ENCODE measurements at regions not wholly inside any gene's neighbourhood (a gene's known extent, or its start where the extent isn't known, plus 50 kb on each side); places are given as distances from the start of the nearest gene placed in this dataset.

DNA sequence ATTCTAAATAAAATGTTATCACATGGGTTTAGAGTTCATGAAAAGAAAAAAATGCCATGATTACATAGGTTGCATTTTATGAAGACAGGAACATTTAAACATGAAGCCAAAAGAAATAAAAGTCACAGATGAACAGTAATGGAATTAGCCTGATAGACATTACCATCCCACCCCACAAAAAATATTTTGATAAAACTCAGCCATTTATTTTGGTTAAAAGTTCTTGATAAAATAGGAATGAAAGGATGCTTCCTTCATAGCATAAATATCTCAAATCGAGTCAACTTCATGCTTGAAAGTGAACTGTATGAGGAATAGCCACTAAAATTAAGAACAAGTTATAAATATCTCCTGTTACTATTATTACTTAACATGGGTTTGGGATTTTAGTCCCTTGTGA lies 101.9 kb upstream of the TMC3 start:
- WGBS, 10 experiments, result 0 to 100% (median 91%) methylated on average over 1 of the region's 1 CpG; no CpG with 5 or more reads in 1 of the 10 experiments
- in situ Hi-C loops (cut with MboI; ENCODE audit: low pct_unique_long_range_greater_than_20kb in 2 of 9, low sequenced_read_pairs in 9 of 9, unreplicated experiment in 9 of 9), result loop anchor here in 1 of 9 experiments (25.0 kb wide), 2 partner anchors 311 to 461 kb away; no protein-coding TSS in a partner anchor
- Histone ChIP-seq H3K4me3 (no peak overlapping the region), H3K27ac (no peak overlapping the region), H3K4me1 (replicated peaks in 1 of 2) (peaks cover 5 to 6% of the 10 kb centered on the region in 2 donors)
- ATAC-seq (replicated peaks in 6 of 8), result no peak

DNA sequence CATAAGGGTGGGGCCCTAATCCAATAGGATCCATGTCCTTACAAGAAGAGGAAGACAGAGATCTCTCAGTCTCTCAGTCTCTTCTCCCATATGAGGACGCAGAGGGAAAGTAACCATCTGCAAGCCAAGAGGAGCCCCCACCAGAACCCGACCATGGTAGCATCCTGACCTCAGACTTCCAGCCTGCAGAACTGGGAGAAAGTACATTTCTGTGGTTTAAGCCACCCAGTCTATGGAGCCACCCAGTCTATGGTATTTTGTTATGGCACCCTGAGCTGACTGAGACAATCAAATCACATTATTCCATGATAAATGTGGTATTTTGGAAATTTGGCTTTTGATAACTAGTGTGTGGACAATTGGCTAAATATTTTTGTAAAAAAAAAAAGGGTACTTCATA lies 101.5 kb upstream of the TMC3 start:
- Histone ChIP-seq H3K4me3 (no peak overlapping the region), H3K27ac (no peak overlapping the region), H3K4me1 (replicated peaks in 1 of 2) (peaks cover 3% of the 10 kb centered on the region in 2 donors)
- no peak for ATAC-seq (replicated peaks in 6 of 8)
- 20 to 100% (median 80%) methylated on average over 1 to 2 of the region's 2 CpGs; no CpG with 5 or more reads in 3 of the 10 experiments for WGBS, 10 experiments
- in situ Hi-C loops (cut with MboI; ENCODE audit: low pct_unique_long_range_greater_than_20kb in 2 of 9, low sequenced_read_pairs in 9 of 9, unreplicated experiment in 9 of 9), result loop anchor here in 1 of 9 experiments (25.0 kb wide), 2 partner anchors 312 to 462 kb away; no protein-coding TSS in a partner anchor

DNA sequence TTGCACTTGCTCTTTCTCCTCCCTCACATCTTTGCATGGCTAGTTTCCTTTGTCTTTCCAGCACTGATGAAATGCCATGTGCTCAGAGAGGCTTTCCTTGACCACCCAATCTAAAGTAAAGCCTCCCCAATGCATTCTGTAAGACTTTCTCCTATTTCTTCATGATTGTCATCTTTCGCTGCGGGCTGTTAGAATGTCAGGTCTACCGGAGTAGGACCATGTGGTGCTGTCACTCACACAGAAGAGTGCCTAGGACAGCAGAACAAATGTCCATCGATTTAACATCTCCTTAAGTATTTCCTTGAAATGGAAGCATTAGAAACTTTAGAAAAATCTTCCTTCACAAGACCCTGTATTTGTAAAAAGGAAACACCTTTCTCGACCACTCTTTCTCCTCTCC lies 99.9 kb upstream of the TMC3 start:
- Histone ChIP-seq H3K4me1 (replicated peaks in 1 of 2) (peaks cover 3% of the 10 kb centered on the region in 2 donors), H3K4me3 (no peak overlapping the region), H3K27ac (no peak overlapping the region)
- in situ Hi-C loops (cut with MboI; ENCODE audit: low pct_unique_long_range_greater_than_20kb in 2 of 9, low sequenced_read_pairs in 9 of 9, unreplicated experiment in 9 of 9), result no loop called here
- WGBS, 10 experiments, result 59 to 100% (median 81%) methylated on average over 1 to 5 of the region's 5 CpGs; no CpG with 5 or more reads in 2 of the 10 experiments
- no peak for ATAC-seq (replicated peaks in 6 of 8)

DNA sequence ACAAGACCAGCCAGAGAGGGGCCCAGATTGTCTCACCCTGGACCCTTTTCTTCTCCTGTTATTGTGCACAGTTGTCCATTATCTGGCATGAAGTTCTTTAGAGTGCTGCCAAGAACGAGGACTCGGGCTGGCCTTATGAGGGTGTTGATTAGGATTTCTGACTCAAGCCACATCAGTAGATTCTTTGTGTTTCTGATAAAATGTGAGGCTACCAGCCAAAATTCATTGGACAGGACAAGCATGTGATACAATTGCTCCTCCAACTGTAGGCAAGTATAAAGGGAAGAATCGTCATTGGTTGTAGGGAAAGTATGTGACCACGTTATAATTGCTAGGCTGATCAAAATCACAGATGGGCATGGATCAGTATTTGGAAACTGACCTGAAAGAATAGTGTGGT lies 99.2 kb upstream of the TMC3 start:
- in situ Hi-C loops (cut with MboI; ENCODE audit: low pct_unique_long_range_greater_than_20kb in 2 of 9, low sequenced_read_pairs in 9 of 9, unreplicated experiment in 9 of 9), result no loop called here
- WGBS, 10 experiments, result 6 to 93% (median 81%) methylated on average over 3 to 4 of the region's 4 CpGs; no CpG with 5 or more reads in 3 of the 10 experiments
- H3K27ac ChIP-seq, result no peak overlapping the region
- ATAC-seq (replicated peaks in 6 of 8), result no peak
- H3K4me3 ChIP-seq, result no peak overlapping the region
- peaks cover 3% of the 10 kb centered on the region in 2 donors for H3K4me1 ChIP-seq (replicated peaks in 1 of 2)

DNA sequence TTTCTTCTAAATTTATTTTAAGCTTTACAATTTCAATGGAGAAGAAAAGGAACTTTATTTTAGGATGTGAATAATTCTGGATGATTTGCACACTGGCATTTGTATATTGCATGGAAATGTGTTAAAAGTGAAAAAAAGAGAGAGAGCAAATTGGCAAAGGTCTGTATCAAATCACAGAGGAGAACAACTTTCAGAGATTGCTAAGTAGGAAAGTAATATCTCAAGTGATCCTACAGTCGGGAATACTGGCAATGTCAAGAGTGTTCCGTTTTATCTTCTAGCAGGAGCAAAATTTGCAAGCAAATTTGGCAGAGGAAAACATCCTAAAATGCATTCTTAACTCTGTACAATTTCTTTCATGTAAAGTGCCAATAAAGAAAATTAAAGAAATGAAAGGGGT lies 97.1 kb upstream of the TMC3 start:
- 8 to 100% (median 77%) methylated on average over 1 to 2 of the region's 2 CpGs for WGBS, 10 experiments
- in situ Hi-C loops (cut with MboI; ENCODE audit: low pct_unique_long_range_greater_than_20kb in 2 of 9, low sequenced_read_pairs in 9 of 9, unreplicated experiment in 9 of 9), result no loop called here
- Histone ChIP-seq H3K4me3 (no peak overlapping the region), H3K27ac (no peak overlapping the region), H3K4me1 (replicated peaks in 1 of 2) (peaks cover 3% of the 10 kb centered on the region in 2 donors)
- no peak for ATAC-seq (replicated peaks in 6 of 8)

DNA sequence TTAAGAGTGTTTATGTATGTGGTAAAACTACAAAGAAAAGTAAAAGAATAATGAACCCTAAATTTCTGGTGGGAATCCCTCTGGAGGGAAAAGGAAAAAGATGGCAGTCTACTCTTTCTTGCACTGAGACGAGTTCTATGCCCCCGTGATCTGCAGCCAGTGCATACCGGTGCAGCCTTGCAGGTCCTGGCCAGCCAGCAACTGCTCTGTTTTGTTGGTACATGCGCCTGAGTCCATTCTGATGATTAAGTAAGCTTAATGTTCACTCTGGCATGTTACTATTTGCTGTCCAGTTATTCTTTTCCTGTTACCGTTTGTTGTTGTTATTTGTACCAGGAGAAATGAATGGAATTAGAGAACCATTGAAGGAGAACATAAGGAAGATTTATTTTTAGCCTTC lies 95.1 kb upstream of the TMC3 start:
- in situ Hi-C loops (cut with MboI; ENCODE audit: low pct_unique_long_range_greater_than_20kb in 2 of 9, low sequenced_read_pairs in 9 of 9, unreplicated experiment in 9 of 9), result no loop called here
- peaks cover 3% of the 10 kb centered on the region in 2 donors for H3K4me1 ChIP-seq (replicated peaks in 1 of 2)
- no peak overlapping the region for H3K4me3 ChIP-seq
- WGBS, 10 experiments, result 46 to 100% (median 79%) methylated on average over 1 to 5 of the region's 5 CpGs
- no peak for ATAC-seq (replicated peaks in 6 of 8)
- no peak overlapping the region for H3K27ac ChIP-seq

DNA sequence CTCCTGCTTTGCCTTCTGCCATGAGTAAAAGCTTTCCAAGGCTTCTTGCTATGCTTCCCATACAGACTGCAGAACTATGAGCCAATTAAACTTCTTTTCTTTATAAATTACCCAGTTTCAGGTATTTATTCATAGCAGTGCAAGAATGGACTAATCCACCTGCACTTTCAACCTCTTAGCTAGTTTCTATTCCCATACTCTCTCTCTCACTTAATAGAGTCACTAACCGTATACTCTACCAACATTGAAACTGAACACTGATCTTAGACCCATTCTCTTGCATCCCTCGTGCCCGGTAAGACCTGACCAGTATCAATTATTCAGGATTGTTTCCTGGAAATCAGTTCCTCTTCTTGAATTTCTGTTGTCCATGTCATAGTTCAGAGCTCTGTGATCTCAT lies 92.7 kb upstream of the TMC3 start:
- ATAC-seq (replicated peaks in 6 of 8), result no peak
- H3K27ac ChIP-seq, result no peak overlapping the region
- no peak overlapping the region for H3K4me3 ChIP-seq
- no peaks in the 10 kb centered on the region for H3K4me1 ChIP-seq (replicated peaks in 1 of 2)
- 17 to 89% (median 76%) methylated on average over 1 to 3 of the region's 3 CpGs for WGBS, 10 experiments
- in situ Hi-C loops (cut with MboI; ENCODE audit: low pct_unique_long_range_greater_than_20kb in 2 of 9, low sequenced_read_pairs in 9 of 9, unreplicated experiment in 9 of 9), result no loop called here

DNA sequence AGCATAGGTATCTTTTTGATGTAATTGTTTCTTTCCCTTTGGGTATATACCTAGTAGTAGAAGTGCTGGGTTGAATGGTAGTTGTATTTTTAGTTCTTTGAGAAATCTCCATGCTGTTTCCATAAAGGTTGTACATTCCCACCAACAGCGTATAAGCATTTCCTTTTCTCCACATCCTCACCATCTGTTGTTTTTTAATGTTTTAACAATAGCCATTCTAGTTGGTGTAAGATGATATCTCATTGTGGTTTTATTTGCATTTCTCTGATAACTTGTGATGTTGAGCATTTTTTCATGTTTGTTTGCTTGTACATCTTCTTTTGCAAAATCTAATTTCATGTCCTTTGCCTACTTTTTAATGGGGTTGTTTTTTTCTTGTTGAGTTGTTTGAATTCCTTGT lies 80.0 kb upstream of the TMC3 start:
- no peak overlapping the region for H3K27ac ChIP-seq
- WGBS, 10 experiments, result 0 to 100% (median 86%) methylated on average over 1 of the region's 1 CpG; no CpG with 5 or more reads in 1 of the 10 experiments
- peak in 3 of 8 experiments; percentile 48 to 90 (median 87) for ATAC-seq (replicated peaks in 6 of 8)
- no peaks in the 10 kb centered on the region for H3K4me1 ChIP-seq (replicated peaks in 1 of 2)
- in situ Hi-C loops (cut with MboI; ENCODE audit: low pct_unique_long_range_greater_than_20kb in 2 of 9, low sequenced_read_pairs in 9 of 9, unreplicated experiment in 9 of 9), result no loop called here
- H3K4me3 ChIP-seq, result no peak overlapping the region

DNA sequence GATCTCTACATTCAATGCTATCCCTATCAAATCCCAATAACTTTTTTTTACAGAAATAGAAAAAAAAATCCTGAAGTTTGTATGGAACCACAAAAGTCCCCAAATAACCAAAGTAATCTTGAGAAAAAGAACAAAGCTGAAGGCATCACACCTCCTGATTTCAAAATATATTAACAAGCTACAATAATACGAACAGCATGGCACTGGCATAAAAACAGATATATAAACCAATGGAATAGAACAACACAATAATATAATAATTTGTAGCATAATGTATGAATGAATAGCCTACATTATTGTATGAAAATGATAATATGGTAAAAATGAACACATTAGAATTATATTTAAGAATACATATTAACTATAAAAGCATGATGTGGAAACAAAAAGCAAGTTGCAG lies 76.7 kb upstream of the TMC3 start:
- 13 to 100% (median 85%) methylated on average over 1 of the region's 1 CpG for WGBS, 10 experiments
- Histone ChIP-seq H3K27ac (no peak overlapping the region), H3K4me3 (no peak overlapping the region), H3K4me1 (replicated peaks in 1 of 2) (no peaks in the 10 kb centered on the region)
- no peak for ATAC-seq (replicated peaks in 6 of 8)
- in situ Hi-C loops (cut with MboI; ENCODE audit: low pct_unique_long_range_greater_than_20kb in 2 of 9, low sequenced_read_pairs in 9 of 9, unreplicated experiment in 9 of 9), result no loop called here

DNA sequence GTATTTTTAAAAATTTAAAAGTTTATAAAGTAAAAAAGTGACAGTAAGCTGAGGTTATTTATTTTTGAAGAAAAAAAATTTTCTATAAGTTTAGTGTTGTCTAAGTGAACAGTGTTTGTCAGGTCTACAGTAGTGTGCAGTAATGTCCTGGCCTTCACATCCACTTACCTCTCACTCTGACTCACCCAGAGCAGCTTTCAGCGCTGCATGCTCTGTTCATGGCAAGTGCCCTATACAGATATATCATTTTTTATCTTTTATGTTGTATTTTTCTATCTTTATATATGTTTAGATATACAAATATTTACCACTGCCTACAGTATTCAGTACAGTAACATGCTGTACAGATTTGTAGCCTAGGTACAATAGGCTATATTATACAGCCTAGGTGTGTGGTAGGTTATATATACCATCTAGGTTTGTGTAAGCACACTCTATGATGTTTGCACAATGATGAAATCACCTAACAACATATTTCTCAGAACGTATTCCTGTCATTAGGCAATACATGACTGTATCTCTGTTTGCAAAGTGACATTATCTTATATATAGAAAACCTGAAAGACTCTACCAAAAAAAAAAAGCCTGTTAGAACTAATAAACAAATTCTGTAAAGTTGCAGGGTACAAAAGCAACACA lies 75.9 kb upstream of the TMC3 start:
- ATAC-seq (replicated peaks in 6 of 8), result no peak
- Histone ChIP-seq H3K4me1 (replicated peaks in 1 of 2) (no peaks in the 10 kb centered on the region), H3K4me3 (no peak overlapping the region), H3K27ac (no peak overlapping the region)
- 0 to 100% (median 61%) methylated on average over 1 to 2 of the region's 2 CpGs for WGBS, 10 experiments
- in situ Hi-C loops (cut with MboI; ENCODE audit: low pct_unique_long_range_greater_than_20kb in 2 of 9, low sequenced_read_pairs in 9 of 9, unreplicated experiment in 9 of 9), result no loop called here

DNA sequence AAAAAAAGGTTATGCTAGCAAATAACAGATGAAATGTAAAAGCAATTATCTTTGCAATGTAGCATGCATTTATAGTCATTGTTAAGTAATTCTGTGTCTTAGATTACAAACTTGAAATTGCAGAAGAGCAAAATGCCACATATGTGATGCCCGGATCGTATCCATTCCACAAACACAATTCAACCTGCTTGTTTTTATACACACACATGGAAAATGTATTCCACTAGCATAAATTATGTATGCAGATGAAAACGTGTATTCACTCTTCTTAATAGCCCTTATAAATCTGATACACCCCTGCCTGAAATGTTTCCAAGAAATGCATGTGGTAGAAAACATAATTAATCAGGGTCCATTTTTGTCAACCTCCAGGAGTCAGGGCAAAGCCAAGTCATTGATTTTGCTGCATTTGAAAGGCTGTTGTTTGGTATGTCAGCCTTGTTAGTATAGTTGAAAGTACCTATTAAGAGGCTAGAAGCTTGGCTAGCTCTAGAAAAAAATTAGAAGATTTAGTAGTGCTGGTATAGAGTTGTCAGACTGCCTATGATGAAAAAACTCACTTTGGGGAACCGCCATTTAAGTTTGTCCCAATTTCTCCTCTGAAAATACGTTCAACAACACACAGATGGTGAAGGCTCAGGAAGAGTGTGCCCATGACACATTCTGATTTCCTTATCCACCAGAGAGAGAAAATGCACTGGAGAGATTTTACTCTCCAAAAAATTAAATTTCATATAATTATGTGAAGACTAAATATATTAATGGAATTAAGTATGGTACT lies 69.2 kb upstream of the TMC3 start:
- ATAC-seq (replicated peaks in 6 of 8), result peak in 6 of 8 experiments; percentile 18 to 95 (median 55)
- Histone ChIP-seq H3K27ac (no peak overlapping the region), H3K4me3 (no peak overlapping the region), H3K4me1 (replicated peaks in 1 of 2) (peaks cover 0 to 4% of the 10 kb centered on the region in 2 donors)
- in situ Hi-C loops (cut with MboI; ENCODE audit: low pct_unique_long_range_greater_than_20kb in 2 of 9, low sequenced_read_pairs in 9 of 9, unreplicated experiment in 9 of 9), result no loop called here
- 0 to 100% (median 64%) methylated on average over 1 to 5 of the region's 5 CpGs; no CpG with 5 or more reads in 2 of the 10 experiments for WGBS, 10 experiments

DNA sequence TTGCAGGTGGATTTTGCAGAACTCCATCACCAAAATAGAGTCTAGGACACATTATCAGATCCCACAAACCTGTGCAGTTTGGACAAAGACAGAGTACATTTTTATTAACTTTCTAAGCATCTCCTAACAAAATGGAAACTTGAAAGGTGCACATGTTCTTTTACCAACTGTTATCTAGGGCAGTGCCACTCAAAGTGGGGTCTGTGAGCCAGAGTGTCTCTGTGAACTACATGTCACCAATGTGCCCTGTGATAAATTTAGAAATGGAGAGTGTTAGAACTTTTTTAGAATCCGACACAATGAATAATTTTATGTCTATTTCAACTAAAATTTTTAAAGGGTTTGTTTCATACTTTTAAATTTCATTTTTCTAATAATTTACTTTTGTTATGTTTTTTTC lies 68.4 kb upstream of the TMC3 start:
- ATAC-seq (replicated peaks in 6 of 8), result no peak
- in situ Hi-C loops (cut with MboI; ENCODE audit: low pct_unique_long_range_greater_than_20kb in 2 of 9, low sequenced_read_pairs in 9 of 9, unreplicated experiment in 9 of 9), result no loop called here
- no peak overlapping the region for H3K27ac ChIP-seq
- peaks cover 0 to 4% of the 10 kb centered on the region in 2 donors for H3K4me1 ChIP-seq (replicated peaks in 1 of 2)
- 0 to 100% (median 92%) methylated on average over 1 of the region's 1 CpG; no CpG with 5 or more reads in 1 of the 10 experiments for WGBS, 10 experiments
- H3K4me3 ChIP-seq, result no peak overlapping the region

DNA sequence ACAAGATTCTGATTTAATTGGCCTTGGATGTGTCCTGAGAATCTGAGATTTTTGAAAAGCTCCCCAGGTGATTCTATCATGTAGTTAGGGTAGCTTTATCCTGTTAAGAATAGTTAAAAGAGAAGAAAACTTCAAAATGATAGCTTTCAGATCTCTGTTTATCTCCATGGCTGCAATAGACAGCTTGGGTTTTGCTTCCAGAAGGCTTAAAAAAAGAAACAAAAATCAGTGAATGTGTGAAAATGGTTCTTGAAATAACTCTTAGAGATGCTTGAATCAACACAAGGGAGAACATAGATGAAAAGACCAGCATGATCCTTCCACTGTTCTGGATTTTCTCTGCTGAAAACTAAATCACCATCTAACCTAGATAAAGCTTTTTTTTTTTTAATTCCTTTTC lies 60.8 kb upstream of the TMC3 start:
- Histone ChIP-seq H3K4me3 (no peak overlapping the region), H3K4me1 (replicated peaks in 1 of 2) (no peaks in the 10 kb centered on the region), H3K27ac (no peak overlapping the region)
- ATAC-seq (replicated peaks in 6 of 8), result no peak
- in situ Hi-C loops (cut with MboI; ENCODE audit: low pct_unique_long_range_greater_than_20kb in 2 of 9, low sequenced_read_pairs in 9 of 9, unreplicated experiment in 9 of 9), result no loop called here

Data from motor neuron (in vitro differentiated cells).